ENCODE measurements at regions not wholly inside any gene's neighbourhood (a gene's known extent, or its start where the extent isn't known, plus 50 kb on each side); places are given as distances from the start of the nearest gene placed in this dataset.

DNA sequence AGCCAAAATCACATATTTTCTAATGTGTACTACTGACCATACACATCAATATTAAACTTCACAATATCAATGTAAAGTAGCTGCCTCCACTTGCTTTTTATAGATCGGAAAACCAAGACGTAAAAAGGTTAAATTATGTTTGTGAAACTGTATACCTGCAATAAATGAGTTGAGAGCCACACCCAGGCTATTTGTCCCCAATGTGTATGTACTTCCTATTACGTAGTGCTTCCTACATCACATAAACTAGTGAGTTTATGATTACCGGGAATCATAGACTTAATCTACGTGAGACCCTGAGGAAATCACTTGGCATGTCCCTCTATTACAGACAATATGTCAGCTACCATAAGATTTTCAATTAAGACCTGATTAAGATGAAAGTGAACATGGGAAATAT, 903.4 kb downstream of the RAB28 start:
- H3K36me3 ChIP-seq (ENCODE audit: control insufficient read depth in 1 of 2, insufficient read depth in 2 of 2, low read length in 2 of 2), result no peaks in the 10 kb centered on the region
- ChIA-PET RAD21 (ENCODE audit: low non-redundant PET in 1 of 2, low total read pairs in 2 of 2, uncharacterized antibody in 2 of 2, unreplicated experiment in 2 of 2) (no interaction called here), POLR2A (interaction anchor here (0.5 kb wide), 1 partner anchor 767 kb away, joined by 4 read pairs; no protein-coding TSS in a partner anchor), CTCF (no interaction called here)
- no peaks in the 10 kb centered on the region for H3K9me2 ChIP-seq (ENCODE audit: insufficient read depth)
- no peaks in the 10 kb centered on the region for H3K79me2 ChIP-seq (ENCODE audit: insufficient read depth, low read length)
- no peaks in the 10 kb centered on the region for H3K9me3 ChIP-seq (ENCODE audit: control insufficient read depth in 1 of 2, insufficient read depth in 1 of 2, low read depth in 1 of 2, low read length in 2 of 2)
- BruUV-seq (replicated peaks), result no TSS peak
- DNase-seq (ENCODE audit: low read depth, low spot score), result no peak
- H3K4me2 ChIP-seq (ENCODE audit: low read length), result no peak overlapping the region
- no peaks in the 10 kb centered on the region for H3K4me1 ChIP-seq (ENCODE audit: control insufficient read depth in 1 of 2, insufficient read depth in 2 of 2, low read length in 2 of 2)
- no peak overlapping the region for H3K27ac ChIP-seq (ENCODE audit: low read depth, low read length)
- no peaks in the 10 kb centered on the region for H3K27me3 ChIP-seq (ENCODE audit: insufficient read depth, low read length)
- H4K20me1 ChIP-seq (ENCODE audit: insufficient read depth), result no peaks in the 10 kb centered on the region
- intact Hi-C loops (cut with micrococcal nuclease), result no loop called here
- no peak overlapping the region for H2AFZ ChIP-seq (ENCODE audit: low read depth, low read length, poor library complexity, severe bottlenecking)
- TF ChIP-seq CEBPB (IDR thresholded peaks at IDR 0.05; ENCODE audit: low read depth), result no peak
- TF ChIP-seq, protein P1, sequence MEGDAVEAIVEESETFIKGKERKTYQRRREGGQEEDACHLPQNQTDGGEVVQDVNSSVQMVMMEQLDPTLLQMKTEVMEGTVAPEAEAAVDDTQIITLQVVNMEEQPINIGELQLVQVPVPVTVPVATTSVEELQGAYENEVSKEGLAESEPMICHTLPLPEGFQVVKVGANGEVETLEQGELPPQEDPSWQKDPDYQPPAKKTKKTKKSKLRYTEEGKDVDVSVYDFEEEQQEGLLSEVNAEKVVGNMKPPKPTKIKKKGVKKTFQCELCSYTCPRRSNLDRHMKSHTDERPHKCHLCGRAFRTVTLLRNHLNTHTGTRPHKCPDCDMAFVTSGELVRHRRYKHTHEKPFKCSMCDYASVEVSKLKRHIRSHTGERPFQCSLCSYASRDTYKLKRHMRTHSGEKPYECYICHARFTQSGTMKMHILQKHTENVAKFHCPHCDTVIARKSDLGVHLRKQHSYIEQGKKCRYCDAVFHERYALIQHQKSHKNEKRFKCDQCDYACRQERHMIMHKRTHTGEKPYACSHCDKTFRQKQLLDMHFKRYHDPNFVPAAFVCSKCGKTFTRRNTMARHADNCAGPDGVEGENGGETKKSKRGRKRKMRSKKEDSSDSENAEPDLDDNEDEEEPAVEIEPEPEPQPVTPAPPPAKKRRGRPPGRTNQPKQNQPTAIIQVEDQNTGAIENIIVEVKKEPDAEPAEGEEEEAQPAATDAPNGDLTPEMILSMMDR (IDR thresholded peaks at IDR 0.05 in 2 of 3, conservative IDR thresholded peaks at IDR 0.05 in 1 of 3; ENCODE audit: borderline replicate concordance in 1 of 3, insufficient read depth in 1 of 3, low read depth in 2 of 3, low read length in 2 of 3), result no peak
- no peak for TF ChIP-seq POLR2A (IDR thresholded peaks at IDR 0.05; ENCODE audit: borderline replicate concordance, extremely low read depth, insufficient read depth, insufficient read length)
- TF ChIP-seq, protein P2, sequence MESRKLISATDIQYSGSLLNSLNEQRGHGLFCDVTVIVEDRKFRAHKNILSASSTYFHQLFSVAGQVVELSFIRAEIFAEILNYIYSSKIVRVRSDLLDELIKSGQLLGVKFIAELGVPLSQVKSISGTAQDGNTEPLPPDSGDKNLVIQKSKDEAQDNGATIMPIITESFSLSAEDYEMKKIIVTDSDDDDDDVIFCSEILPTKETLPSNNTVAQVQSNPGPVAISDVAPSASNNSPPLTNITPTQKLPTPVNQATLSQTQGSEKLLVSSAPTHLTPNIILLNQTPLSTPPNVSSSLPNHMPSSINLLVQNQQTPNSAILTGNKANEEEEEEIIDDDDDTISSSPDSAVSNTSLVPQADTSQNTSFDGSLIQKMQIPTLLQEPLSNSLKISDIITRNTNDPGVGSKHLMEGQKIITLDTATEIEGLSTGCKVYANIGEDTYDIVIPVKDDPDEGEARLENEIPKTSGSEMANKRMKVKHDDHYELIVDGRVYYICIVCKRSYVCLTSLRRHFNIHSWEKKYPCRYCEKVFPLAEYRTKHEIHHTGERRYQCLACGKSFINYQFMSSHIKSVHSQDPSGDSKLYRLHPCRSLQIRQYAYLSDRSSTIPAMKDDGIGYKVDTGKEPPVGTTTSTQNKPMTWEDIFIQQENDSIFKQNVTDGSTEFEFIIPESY (IDR thresholded peaks at IDR 0.05; ENCODE audit: extremely low read depth, insufficient replicate concordance, low read length), result no peak
- TF ChIP-seq CBX3 (IDR thresholded peaks at IDR 0.05; ENCODE audit: low read depth), result no peak
- no peak for TF ChIP-seq ZFX (IDR thresholded peaks at IDR 0.05)
- no peak for TF ChIP-seq ZNF274 (IDR thresholded peaks at IDR 0.05; ENCODE audit: low read depth, low read length)
- no peak for TF ChIP-seq SRF (IDR thresholded peaks at IDR 0.05; ENCODE audit: low read depth)
- TF ChIP-seq, protein P3, sequence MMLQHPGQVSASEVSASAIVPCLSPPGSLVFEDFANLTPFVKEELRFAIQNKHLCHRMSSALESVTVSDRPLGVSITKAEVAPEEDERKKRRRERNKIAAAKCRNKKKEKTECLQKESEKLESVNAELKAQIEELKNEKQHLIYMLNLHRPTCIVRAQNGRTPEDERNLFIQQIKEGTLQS (IDR thresholded peaks at IDR 0.05), result no peak
- TF ChIP-seq EZH2 (IDR thresholded peaks at IDR 0.05), result no peak
- no peak for TF ChIP-seq JUND (IDR thresholded peaks at IDR 0.05)
- TF ChIP-seq POLR2AphosphoS5 (IDR thresholded peaks at IDR 0.05; ENCODE audit: low read depth, low read length), result no peak
- TF ChIP-seq, protein P4, sequence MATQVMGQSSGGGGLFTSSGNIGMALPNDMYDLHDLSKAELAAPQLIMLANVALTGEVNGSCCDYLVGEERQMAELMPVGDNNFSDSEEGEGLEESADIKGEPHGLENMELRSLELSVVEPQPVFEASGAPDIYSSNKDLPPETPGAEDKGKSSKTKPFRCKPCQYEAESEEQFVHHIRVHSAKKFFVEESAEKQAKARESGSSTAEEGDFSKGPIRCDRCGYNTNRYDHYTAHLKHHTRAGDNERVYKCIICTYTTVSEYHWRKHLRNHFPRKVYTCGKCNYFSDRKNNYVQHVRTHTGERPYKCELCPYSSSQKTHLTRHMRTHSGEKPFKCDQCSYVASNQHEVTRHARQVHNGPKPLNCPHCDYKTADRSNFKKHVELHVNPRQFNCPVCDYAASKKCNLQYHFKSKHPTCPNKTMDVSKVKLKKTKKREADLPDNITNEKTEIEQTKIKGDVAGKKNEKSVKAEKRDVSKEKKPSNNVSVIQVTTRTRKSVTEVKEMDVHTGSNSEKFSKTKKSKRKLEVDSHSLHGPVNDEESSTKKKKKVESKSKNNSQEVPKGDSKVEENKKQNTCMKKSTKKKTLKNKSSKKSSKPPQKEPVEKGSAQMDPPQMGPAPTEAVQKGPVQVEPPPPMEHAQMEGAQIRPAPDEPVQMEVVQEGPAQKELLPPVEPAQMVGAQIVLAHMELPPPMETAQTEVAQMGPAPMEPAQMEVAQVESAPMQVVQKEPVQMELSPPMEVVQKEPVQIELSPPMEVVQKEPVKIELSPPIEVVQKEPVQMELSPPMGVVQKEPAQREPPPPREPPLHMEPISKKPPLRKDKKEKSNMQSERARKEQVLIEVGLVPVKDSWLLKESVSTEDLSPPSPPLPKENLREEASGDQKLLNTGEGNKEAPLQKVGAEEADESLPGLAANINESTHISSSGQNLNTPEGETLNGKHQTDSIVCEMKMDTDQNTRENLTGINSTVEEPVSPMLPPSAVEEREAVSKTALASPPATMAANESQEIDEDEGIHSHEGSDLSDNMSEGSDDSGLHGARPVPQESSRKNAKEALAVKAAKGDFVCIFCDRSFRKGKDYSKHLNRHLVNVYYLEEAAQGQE (IDR thresholded peaks at IDR 0.05; ENCODE audit: low read depth), result no peak
- no peak for TF ChIP-seq YY1 (IDR thresholded peaks at IDR 0.05; ENCODE audit: extremely low read depth, insufficient replicate concordance, low read depth, low read length)
- no peak for TF ChIP-seq SP1 (IDR thresholded peaks at IDR 0.05; ENCODE audit: low read depth)
- no peak for TF ChIP-seq FOSL1 (IDR thresholded peaks at IDR 0.05; ENCODE audit: low read depth)
- no peak for TF ChIP-seq EZH2phosphoT487 (IDR thresholded peaks at IDR 0.05; ENCODE audit: borderline replicate concordance)
- TF ChIP-seq SIN3A (IDR thresholded peaks at IDR 0.05; ENCODE audit: low read depth), result no peak
- TF ChIP-seq EGR1 (IDR thresholded peaks at IDR 0.05; ENCODE audit: low read depth), result no peak
- TF ChIP-seq TCF7L2 (IDR thresholded peaks at IDR 0.05; ENCODE audit: borderline replicate concordance, extremely low read depth, insufficient read depth, insufficient read length), result no peak
- no peak for ATAC-seq
- H3K4me3 ChIP-seq (replicated peaks in 1 of 2; ENCODE audit: low read depth in 1 of 2, low read length in 2 of 2), result no peak overlapping the region
- H3K9ac ChIP-seq (ENCODE audit: low read length), result no peak overlapping the region
